Peyer's patch (tissue), 4 donors: ENCODE measurements at regions not wholly inside any gene's neighbourhood (a gene's known extent, or its start where the extent isn't known, plus 50 kb on each side); places are given as distances from the start of the nearest gene placed in this dataset.

Experiments
- POLR2A ChIP-seq, 2 donors: fragments of 450-650 bp; IDR thresholded peaks; one replicate each; pipeline ENCODE4 v1.5.1; 2017; ENCODE audit warnings: antibody characterized with exemption in 2 of 2, mild to moderate bottlenecking in 2 of 2, moderate library complexity in 2 of 2
- TF ChIP-seq, protein P1 (sequence below), 6 experiments: fragments of 450-650 bp in 4 of 6; fragments of 200-600 bp in 2 of 6; sonication (generic) in 1 of 6; IDR thresholded peaks; one replicate each; pipeline ENCODE4 v1.5.1; 2017 to 2019; ENCODE audit warnings: antibody characterized with exemption in 6 of 6, mild to moderate bottlenecking in 3 of 6, moderate library complexity in 1 of 6

- TF ChIP-seq, protein P1, sequence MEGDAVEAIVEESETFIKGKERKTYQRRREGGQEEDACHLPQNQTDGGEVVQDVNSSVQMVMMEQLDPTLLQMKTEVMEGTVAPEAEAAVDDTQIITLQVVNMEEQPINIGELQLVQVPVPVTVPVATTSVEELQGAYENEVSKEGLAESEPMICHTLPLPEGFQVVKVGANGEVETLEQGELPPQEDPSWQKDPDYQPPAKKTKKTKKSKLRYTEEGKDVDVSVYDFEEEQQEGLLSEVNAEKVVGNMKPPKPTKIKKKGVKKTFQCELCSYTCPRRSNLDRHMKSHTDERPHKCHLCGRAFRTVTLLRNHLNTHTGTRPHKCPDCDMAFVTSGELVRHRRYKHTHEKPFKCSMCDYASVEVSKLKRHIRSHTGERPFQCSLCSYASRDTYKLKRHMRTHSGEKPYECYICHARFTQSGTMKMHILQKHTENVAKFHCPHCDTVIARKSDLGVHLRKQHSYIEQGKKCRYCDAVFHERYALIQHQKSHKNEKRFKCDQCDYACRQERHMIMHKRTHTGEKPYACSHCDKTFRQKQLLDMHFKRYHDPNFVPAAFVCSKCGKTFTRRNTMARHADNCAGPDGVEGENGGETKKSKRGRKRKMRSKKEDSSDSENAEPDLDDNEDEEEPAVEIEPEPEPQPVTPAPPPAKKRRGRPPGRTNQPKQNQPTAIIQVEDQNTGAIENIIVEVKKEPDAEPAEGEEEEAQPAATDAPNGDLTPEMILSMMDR (IDR thresholded peaks at IDR 0.05): no peak
- TF ChIP-seq POLR2A (IDR thresholded peaks at IDR 0.05): no peak
These were observed 113.7 kb upstream of the AADACL2 start for GRCh38 chr3:151620071-151620470.
